GM23338 (cell line): ENCODE measurements at regions not wholly inside any gene's neighbourhood (a gene's known extent, or its start where the extent isn't known, plus 50 kb on each side); places are given as distances from the start of the nearest gene placed in this dataset.

ENCODE experiments used
- CTCF ChIP-seq, 2 experiments: fragments of 200-600 bp in 1 of 2; sonication (generic) in 1 of 2; conservative IDR thresholded peaks; 2 replicates each; pipeline versions ENCODE4 v1.5.1 to v1.6.1; 2016 to 2017; ENCODE audit warnings: antibody characterized with exemption in 2 of 2, low read depth in 2 of 2, mild to moderate bottlenecking in 2 of 2, moderate library complexity in 1 of 2
- POLR2AphosphoS5 ChIP-seq: IDR thresholded peaks from 2 replicates; pipeline ENCODE4 v1.6.1; 2016; ENCODE audit warnings: antibody characterized with exemption, low read depth

- no peak for TF ChIP-seq CTCF (conservative IDR thresholded peaks at IDR 0.05; ENCODE audit: low read depth in 2 of 2)
- no peak for TF ChIP-seq POLR2AphosphoS5
Observed at GRCh38 chr10:43983405-43983804, 334.7 kb upstream of the ZNF32 start.
